ENCODE measurements at regions not wholly inside any gene's neighbourhood (a gene's known extent, or its start where the extent isn't known, plus 50 kb on each side); places are given as distances from the start of the nearest gene placed in this dataset.

DNA sequence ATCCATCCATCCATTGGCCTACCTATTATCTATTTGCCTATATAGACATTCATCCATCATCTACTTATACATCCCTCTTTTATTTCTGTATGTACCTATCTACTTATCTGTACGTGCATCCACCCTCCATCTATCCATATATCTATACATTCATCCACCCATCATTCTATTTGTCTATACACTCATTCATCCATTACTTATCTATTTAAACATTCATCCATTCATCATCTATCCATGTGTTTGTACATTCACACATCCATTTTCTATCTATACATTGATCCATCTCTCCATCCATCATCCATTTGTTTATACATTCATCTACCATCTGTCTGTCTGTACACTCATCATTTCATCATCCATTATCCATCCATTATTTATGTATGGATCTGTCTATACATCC is 365.7 kb upstream of the RBFOX1 start:
- TF ChIP-seq CSDC2 (CRISPR knock-in tag; IDR thresholded peaks at IDR 0.05) (no peak), ARNTL (CRISPR knock-in tag; IDR thresholded peaks at IDR 0.05; ENCODE audit: borderline replicate concordance, low read depth) (no peak), ZNF565 (CRISPR knock-in tag; conservative IDR thresholded peaks at IDR 0.05; ENCODE audit: low read depth) (no peak), ZC3H10 (CRISPR knock-in tag; IDR thresholded peaks at IDR 0.05) (no peak), ESRRG (CRISPR knock-in tag; IDR thresholded peaks at IDR 0.05) (no peak), ZFP30 (CRISPR knock-in tag; IDR thresholded peaks at IDR 0.05) (no peak), PATZ1 (CRISPR knock-in tag; IDR thresholded peaks at IDR 0.05; ENCODE audit: borderline replicate concordance) (no peak), OSR1 (CRISPR knock-in tag; IDR thresholded peaks at IDR 0.05) (no peak), SNAI2 (CRISPR knock-in tag; IDR thresholded peaks at IDR 0.05) (no peak), ZNF8 (CRISPR knock-in tag; IDR thresholded peaks at IDR 0.05) (no peak), RARB (CRISPR knock-in tag; IDR thresholded peaks at IDR 0.05) (no peak), ZNF70 (CRISPR knock-in tag; IDR thresholded peaks at IDR 0.05) (no peak), PPARA (CRISPR knock-in tag; IDR thresholded peaks at IDR 0.05; ENCODE audit: borderline replicate concordance) (no peak), BACH2 (CRISPR knock-in tag; IDR thresholded peaks at IDR 0.05; ENCODE audit: borderline replicate concordance) (no peak), ISL1 (CRISPR knock-in tag; IDR thresholded peaks at IDR 0.05) (no peak), POU6F1 (CRISPR knock-in tag; IDR thresholded peaks at IDR 0.05; ENCODE audit: borderline replicate concordance, low read depth) (no peak), TOX (CRISPR knock-in tag; IDR thresholded peaks at IDR 0.05; ENCODE audit: borderline replicate concordance) (no peak)
- TF ChIP-seq, protein P1, sequence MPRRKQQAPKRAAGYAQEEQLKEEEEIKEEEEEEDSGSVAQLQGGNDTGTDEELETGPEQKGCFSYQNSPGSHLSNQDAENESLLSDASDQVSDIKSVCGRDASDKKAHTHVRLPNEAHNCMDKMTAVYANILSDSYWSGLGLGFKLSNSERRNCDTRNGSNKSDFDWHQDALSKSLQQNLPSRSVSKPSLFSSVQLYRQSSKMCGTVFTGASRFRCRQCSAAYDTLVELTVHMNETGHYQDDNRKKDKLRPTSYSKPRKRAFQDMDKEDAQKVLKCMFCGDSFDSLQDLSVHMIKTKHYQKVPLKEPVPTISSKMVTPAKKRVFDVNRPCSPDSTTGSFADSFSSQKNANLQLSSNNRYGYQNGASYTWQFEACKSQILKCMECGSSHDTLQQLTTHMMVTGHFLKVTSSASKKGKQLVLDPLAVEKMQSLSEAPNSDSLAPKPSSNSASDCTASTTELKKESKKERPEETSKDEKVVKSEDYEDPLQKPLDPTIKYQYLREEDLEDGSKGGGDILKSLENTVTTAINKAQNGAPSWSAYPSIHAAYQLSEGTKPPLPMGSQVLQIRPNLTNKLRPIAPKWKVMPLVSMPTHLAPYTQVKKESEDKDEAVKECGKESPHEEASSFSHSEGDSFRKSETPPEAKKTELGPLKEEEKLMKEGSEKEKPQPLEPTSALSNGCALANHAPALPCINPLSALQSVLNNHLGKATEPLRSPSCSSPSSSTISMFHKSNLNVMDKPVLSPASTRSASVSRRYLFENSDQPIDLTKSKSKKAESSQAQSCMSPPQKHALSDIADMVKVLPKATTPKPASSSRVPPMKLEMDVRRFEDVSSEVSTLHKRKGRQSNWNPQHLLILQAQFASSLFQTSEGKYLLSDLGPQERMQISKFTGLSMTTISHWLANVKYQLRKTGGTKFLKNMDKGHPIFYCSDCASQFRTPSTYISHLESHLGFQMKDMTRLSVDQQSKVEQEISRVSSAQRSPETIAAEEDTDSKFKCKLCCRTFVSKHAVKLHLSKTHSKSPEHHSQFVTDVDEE (CRISPR knock-in tag; IDR thresholded peaks at IDR 0.05) = no peak
- TF ChIP-seq, protein P2, sequence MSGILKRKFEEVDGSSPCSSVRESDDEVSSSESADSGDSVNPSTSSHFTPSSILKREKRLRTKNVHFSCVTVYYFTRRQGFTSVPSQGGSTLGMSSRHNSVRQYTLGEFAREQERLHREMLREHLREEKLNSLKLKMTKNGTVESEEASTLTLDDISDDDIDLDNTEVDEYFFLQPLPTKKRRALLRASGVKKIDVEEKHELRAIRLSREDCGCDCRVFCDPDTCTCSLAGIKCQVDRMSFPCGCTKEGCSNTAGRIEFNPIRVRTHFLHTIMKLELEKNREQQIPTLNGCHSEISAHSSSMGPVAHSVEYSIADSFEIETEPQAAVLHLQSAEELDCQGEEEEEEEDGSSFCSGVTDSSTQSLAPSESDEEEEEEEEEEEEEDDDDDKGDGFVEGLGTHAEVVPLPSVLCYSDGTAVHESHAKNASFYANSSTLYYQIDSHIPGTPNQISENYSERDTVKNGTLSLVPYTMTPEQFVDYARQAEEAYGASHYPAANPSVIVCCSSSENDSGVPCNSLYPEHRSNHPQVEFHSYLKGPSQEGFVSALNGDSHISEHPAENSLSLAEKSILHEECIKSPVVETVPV (CRISPR knock-in tag; IDR thresholded peaks at IDR 0.05) = no peak
- TF ChIP-seq, protein P3, sequence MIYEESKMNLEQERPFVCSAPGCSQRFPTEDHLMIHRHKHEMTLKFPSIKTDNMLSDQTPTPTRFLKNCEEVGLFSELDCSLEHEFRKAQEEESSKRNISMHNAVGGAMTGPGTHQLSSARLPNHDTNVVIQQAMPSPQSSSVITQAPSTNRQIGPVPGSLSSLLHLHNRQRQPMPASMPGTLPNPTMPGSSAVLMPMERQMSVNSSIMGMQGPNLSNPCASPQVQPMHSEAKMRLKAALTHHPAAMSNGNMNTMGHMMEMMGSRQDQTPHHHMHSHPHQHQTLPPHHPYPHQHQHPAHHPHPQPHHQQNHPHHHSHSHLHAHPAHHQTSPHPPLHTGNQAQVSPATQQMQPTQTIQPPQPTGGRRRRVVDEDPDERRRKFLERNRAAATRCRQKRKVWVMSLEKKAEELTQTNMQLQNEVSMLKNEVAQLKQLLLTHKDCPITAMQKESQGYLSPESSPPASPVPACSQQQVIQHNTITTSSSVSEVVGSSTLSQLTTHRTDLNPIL (CRISPR knock-in tag; IDR thresholded peaks at IDR 0.05; ENCODE audit: low read depth) = no peak
- no peak for ATAC-seq

DNA sequence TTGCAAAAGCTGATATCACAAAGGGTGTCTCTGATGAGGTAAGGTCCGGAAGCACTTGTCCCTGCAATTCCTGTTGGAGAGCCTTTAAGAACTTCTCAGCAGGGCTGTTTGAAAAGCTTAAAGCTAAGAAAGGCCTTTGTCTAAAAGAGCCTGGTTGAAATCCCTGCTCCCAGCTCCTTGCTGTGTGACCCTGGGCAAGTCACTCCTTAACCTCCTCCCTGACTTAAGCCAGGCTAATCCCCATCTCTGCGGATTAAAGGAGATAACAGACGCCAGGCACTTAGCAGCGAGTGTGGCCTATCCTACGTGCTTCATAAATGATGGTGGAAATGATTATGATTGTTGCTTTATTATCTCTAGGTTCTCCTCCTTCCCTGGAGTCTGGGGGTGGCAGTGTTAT is 368.0 kb upstream of the RBFOX1 start:
- ATAC-seq = no peak
- TF ChIP-seq GLIS3 (CRISPR knock-in tag; IDR thresholded peaks at IDR 0.05) (no peak), TCF4 (CRISPR knock-in tag; IDR thresholded peaks at IDR 0.05; ENCODE audit: borderline replicate concordance) (no peak), RARB (CRISPR knock-in tag; IDR thresholded peaks at IDR 0.05) (no peak), ZC3H10 (CRISPR knock-in tag; IDR thresholded peaks at IDR 0.05) (no peak), TOX (CRISPR knock-in tag; IDR thresholded peaks at IDR 0.05; ENCODE audit: borderline replicate concordance) (no peak), SNAI2 (CRISPR knock-in tag; IDR thresholded peaks at IDR 0.05) (no peak), CSDC2 (CRISPR knock-in tag; IDR thresholded peaks at IDR 0.05) (no peak), ZNF70 (CRISPR knock-in tag; IDR thresholded peaks at IDR 0.05) (no peak), PATZ1 (CRISPR knock-in tag; IDR thresholded peaks at IDR 0.05; ENCODE audit: borderline replicate concordance) (no peak), ISL1 (CRISPR knock-in tag; IDR thresholded peaks at IDR 0.05) (no peak), ZFP30 (CRISPR knock-in tag; IDR thresholded peaks at IDR 0.05) (no peak)
- TF ChIP-seq, protein P3 (CRISPR knock-in tag; IDR thresholded peaks at IDR 0.05; ENCODE audit: low read depth) = no peak
- TF ChIP-seq, protein P1 (CRISPR knock-in tag; IDR thresholded peaks at IDR 0.05) = no peak

Data from SK-N-SH treated with all-trans-retinoic acid at 6 μM for 48 hours (cell line).